ENCODE measurements at regions not wholly inside any gene's neighbourhood (a gene's known extent, or its start where the extent isn't known, plus 50 kb on each side); places are given as distances from the start of the nearest gene placed in this dataset.

DNA sequence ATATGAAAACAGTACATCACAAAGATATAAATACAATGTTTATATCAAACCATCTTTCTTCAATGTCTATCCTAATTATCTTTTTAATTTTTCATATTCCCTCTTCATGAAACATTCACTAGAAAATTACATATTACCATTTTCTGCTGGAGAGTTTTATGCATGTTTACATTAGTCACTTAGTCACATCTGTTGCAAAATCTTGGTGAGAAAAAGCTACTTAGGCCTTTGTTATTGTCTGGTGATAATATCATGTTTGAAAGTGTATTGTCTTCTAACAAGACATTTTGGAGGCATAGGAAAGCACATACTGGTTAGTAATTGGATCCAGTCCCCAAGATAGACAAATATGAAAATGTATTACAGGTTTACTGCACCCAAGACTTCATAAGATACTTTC, 163.6 kb downstream of the GNAI1 start:
- dilution Hi-C loops (cut with MboI; ENCODE audit: extremely low pct_ligation_motif_present, low sequenced_read_pairs) = no loop called here

More for the DNA sequence above, 163.6 kb downstream of the GNAI1 start:
- no peaks in the 10 kb centered on the region for H3K4me1 ChIP-seq (ENCODE audit: control insufficient read depth, extremely low read depth, insufficient read depth, low read length)
- H3K9me1 ChIP-seq (replicated peaks; ENCODE audit: control insufficient read depth, extremely low read depth, insufficient read depth, low read length) = no peaks in the 10 kb centered on the region
- FAIRE-seq (peak; percentile 54), DNase-seq (ENCODE audit: low read depth, low spot score) (peak; percentile 32)
- H3K4me3 ChIP-seq (replicated peaks in 1 of 3; ENCODE audit: insufficient read depth in 1 of 3, low read depth in 1 of 3, low read length in 3 of 3) = no peak overlapping the region
- intact Hi-C loops (cut with micrococcal nuclease) = no loop called here
- no peaks in the 10 kb centered on the region for H3K27me3 ChIP-seq (ENCODE audit: control insufficient read depth in 2 of 2, insufficient read depth in 2 of 2, low read length in 2 of 2)
- ChIA-PET POLR2A (no interaction called here), CTCF (interaction anchor here (0.7 to 1.6 kb wide), 4 partner anchors 13 to 94 kb away, joined by 3 to 4 read pairs (median 4); no protein-coding TSS in a partner anchor)
- no peaks in the 10 kb centered on the region for H3K36me3 ChIP-seq (ENCODE audit: control insufficient read depth in 2 of 2, extremely low read depth in 1 of 2, insufficient read depth in 2 of 2, low read length in 2 of 2)
- no peaks in the 10 kb centered on the region for H3K79me2 ChIP-seq (ENCODE audit: control insufficient read depth, insufficient read depth, low read length)
- no peak overlapping the region for H3K27ac ChIP-seq (ENCODE audit: insufficient read depth, low read depth, low read length)
- H2AFZ ChIP-seq (ENCODE audit: low read depth, low read length) = no peak overlapping the region
- TF ChIP-seq, protein P1, sequence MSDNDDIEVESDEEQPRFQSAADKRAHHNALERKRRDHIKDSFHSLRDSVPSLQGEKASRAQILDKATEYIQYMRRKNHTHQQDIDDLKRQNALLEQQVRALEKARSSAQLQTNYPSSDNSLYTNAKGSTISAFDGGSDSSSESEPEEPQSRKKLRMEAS (IDR thresholded peaks at IDR 0.05; ENCODE audit: insufficient read depth, insufficient read length) = no peak
- TF ChIP-seq POLR2A (IDR thresholded peaks at IDR 0.05; ENCODE audit: low read depth, low read length) (no peak), GATA2 (IDR thresholded peaks at IDR 0.05; ENCODE audit: insufficient read depth, insufficient read length, low read depth, low read length) (no peak), JUN (IDR thresholded peaks at IDR 0.05; ENCODE audit: borderline replicate concordance, insufficient read depth, insufficient read length, low read depth) (no peak), MYC (IDR thresholded peaks at IDR 0.05; ENCODE audit: low read depth, low read length) (no peak), FOS (IDR thresholded peaks at IDR 0.05; ENCODE audit: borderline replicate concordance, insufficient read depth, low read length) (no peak), POLR2AphosphoS5 (IDR thresholded peaks at IDR 0.05; ENCODE audit: insufficient read depth, low read depth, low read length) (no peak), EZH2 (IDR thresholded peaks at IDR 0.05; ENCODE audit: borderline replicate concordance, low read depth, low read length, severe bottlenecking) (no peak)
- TF ChIP-seq, protein P2, sequence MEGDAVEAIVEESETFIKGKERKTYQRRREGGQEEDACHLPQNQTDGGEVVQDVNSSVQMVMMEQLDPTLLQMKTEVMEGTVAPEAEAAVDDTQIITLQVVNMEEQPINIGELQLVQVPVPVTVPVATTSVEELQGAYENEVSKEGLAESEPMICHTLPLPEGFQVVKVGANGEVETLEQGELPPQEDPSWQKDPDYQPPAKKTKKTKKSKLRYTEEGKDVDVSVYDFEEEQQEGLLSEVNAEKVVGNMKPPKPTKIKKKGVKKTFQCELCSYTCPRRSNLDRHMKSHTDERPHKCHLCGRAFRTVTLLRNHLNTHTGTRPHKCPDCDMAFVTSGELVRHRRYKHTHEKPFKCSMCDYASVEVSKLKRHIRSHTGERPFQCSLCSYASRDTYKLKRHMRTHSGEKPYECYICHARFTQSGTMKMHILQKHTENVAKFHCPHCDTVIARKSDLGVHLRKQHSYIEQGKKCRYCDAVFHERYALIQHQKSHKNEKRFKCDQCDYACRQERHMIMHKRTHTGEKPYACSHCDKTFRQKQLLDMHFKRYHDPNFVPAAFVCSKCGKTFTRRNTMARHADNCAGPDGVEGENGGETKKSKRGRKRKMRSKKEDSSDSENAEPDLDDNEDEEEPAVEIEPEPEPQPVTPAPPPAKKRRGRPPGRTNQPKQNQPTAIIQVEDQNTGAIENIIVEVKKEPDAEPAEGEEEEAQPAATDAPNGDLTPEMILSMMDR (IDR thresholded peaks at IDR 0.05; ENCODE audit: extremely low read depth in 1 of 2, insufficient read depth in 1 of 2, low read depth in 1 of 2, low read length in 2 of 2) = no peak
- no TSS peak for BruUV-seq (replicated peaks)
- H3K4me2 ChIP-seq (ENCODE audit: insufficient read depth, low read length) = no peak overlapping the region
- no peak overlapping the region for H3K9ac ChIP-seq (replicated peaks; ENCODE audit: extremely low read depth, insufficient read depth, low read length)
- no peaks in the 10 kb centered on the region for H4K20me1 ChIP-seq (replicated peaks; ENCODE audit: control insufficient read depth, extremely low read depth, insufficient read depth, low read length)
- no peaks in the 10 kb centered on the region for H3K9me3 ChIP-seq (replicated peaks; ENCODE audit: control insufficient read depth, insufficient read depth, low read length)

All from endothelial cell of umbilical vein (primary cell).